Pancreas (tissue), 10 donors: ENCODE measurements at regions not wholly inside any gene's neighbourhood (a gene's known extent, or its start where the extent isn't known, plus 50 kb on each side); places are given as distances from the start of the nearest gene placed in this dataset.
A peak's percentile ranks its signal among the peaks of the same experiment; 100 is the strongest.

ENCODE experiments used
- ATAC-seq, 4 donors: fragments of 200-7000 bp; cut with Tn5 transposase; one replicate each; pipeline versions ENCODE4 v1.8.0 to v1.9.1; 2020; ENCODE audit warnings: mild to moderate bottlenecking in 4 of 4, moderate library complexity in 4 of 4
- DNase-seq, 6 donors: peaks; one replicate each; pipeline ENCODE4 v3.0.0-alpha.2; 2020
- FAIRE-seq: peaks from 2 replicates; lab custom pipeline; 2012; peaks lifted over from hg19 to GRCh38; lab: Jason Lieb, UNC
- H3K27ac ChIP-seq, 4 donors: fragments of 200-600 bp; sonication (generic); 1 replicate in 3 of 4; 2 replicates in 1 of 4; pipeline versions ENCODE4 v1.5.0 to v1.8.0; 2020
- H3K27me3 ChIP-seq, 4 donors: fragments of 200-600 bp; one replicate each; pipeline ENCODE4 v1.8.0; 2021
- H3K36me3 ChIP-seq, 3 donors: fragments of 200-600 bp; sonication (generic) in 1 of 3; one replicate each; pipeline versions ENCODE4 v1.5.0 to v1.8.0; 2020 to 2021
- H3K4me1 ChIP-seq, 3 donors: fragments of 200-600 bp; one replicate each; pipeline ENCODE4 v1.8.0; 2021
- H3K4me3 ChIP-seq, 4 donors: fragments of 200-600 bp; sonication (generic) in 2 of 4; one replicate each; pipeline versions ENCODE4 v1.5.0 to v1.8.0; 2020 to 2021
- H3K9me3 ChIP-seq, 4 donors: fragments of 200-600 bp; one replicate each; pipeline ENCODE4 v1.8.0; 2021
- CTCF ChIP-seq, 4 donors: fragments of 200-600 bp; sonication (generic) in 3 of 4; IDR thresholded peaks; one replicate each; pipeline versions ENCODE4 v1.5.0 to v1.8.0; 2021; ENCODE audit warnings: antibody characterized with exemption in 4 of 4
- WGBS, 2 donors: extraction: QIAGEN DNeasy Blood & Tissue Kit; methylation state at CpG; one replicate each; pipeline ENCODE4 v1.1.7; 2013; 5-methylcytosine and 5-hydroxymethylcytosine counted together
- intact Hi-C, 3 donors: fragments of 100-400 bp; cut with DNase I; formaldehyde crosslinking; loops; one replicate each; pipeline versions ENCODE4 v1.11.1 to v1.14.2; 2022
- donor health status: healthy with polysubstance abuse.
- donor health status: DM: no; HTN: no; CAD: no; lungs with moderate emphysema.
- donor health status: DM: no; HTN: no; CAD: no.
- donor health status: control.
- donor health status: control.
- donor health status: Bipolar disorder and iron deficiency.
- donor health status: DM: yes; HTN: yes; CAD: no.
- donor health status: DM: no; HTN: no; CAD: no.
- donor health status: DM: no; HTN: no; CAD: no.
- donor health status: DM: yes; HTN: yes; CAD: no.

DNA sequence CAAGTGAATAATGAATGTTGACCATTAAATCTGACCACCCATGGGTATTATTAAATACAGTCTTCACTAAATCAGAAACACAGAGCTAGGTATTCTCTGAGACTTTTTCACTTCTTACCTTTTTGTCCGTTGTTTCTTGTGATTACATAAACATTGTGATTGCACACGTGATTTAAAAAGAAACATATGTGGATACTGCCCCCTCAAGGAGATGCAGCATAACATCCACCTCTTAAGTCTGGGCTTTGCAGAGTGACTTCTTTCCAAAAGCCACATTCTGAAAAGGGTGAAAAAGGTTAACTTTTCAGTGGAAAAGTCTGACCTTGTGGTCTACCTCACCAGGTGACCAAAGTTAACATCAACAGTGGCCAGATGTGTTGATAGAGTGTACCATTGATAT, 185.5 kb upstream of the FAR2 start:
- no peak for FAIRE-seq
- Histone ChIP-seq H3K27ac (no peak overlapping the region), H3K36me3 (no peaks in the 10 kb centered on the region), H3K4me3 (no peak overlapping the region), H3K4me1 (no peaks in the 10 kb centered on the region), H3K27me3 (no peaks in the 10 kb centered on the region), H3K9me3 (peaks cover 0 to 3% (median 0%) of the 10 kb centered on the region in 4 donors)
- no peak for ATAC-seq
- 3 to 13% methylated on average over 2 of the region's 2 CpGs for WGBS, 2 donors
- DNase-seq, result no peak
- intact Hi-C loops, result no loop called here
- no peak for TF ChIP-seq CTCF (IDR thresholded peaks at IDR 0.05)

- FAIRE-seq, result no peak
- ATAC-seq, result peak in 3 of 4 donors; percentile 54 to 61 (median 60)
- intact Hi-C loops, result no loop called here
These were observed 182.9 kb upstream of the FAR2 start for GRCh38 chr12:28966046-28966780.

GRCh38 chr12:28967426-28967825, 181.7 kb upstream of the FAR2 start:
- ATAC-seq, result no peak
- FAIRE-seq, result no peak

More at GRCh38 chr12:28966046-28966780, 182.9 kb upstream of the FAR2 start:
- Histone ChIP-seq H3K4me1 (no peaks in the 10 kb centered on the region), H3K27ac (no peak overlapping the region), H3K9me3 (no peaks in the 10 kb centered on the region), H3K4me3 (no peak overlapping the region), H3K27me3 (no peaks in the 10 kb centered on the region), H3K36me3 (no peaks in the 10 kb centered on the region)
- 33 to 38% methylated on average over 3 of the region's 3 CpGs for WGBS, 2 donors
- DNase-seq, result peak in 3 of 6 donors; percentile 13 to 20 (median 15)
- no peak for TF ChIP-seq CTCF (IDR thresholded peaks at IDR 0.05)

DNA sequence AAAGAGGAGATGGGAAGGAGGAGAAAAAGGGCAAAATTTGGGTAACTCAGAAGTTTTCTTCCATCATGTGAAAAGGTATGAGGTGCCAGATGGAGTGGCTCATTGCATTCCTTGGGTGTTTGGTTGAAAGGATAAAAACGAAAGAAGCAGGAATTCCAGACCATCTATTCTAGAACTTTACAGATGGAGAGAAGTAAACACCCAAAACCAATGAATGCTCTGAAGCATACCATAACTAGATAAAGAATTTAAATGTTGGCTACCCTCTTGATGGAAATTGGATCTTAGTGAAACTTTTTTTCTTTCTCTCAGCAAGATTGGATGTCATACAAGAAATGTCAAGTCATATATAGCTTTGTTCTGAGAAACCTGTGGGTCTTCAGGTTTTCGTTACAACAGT, 175.6 kb upstream of the FAR2 start:
- intact Hi-C loops, result no loop called here
- no peak for TF ChIP-seq CTCF (IDR thresholded peaks at IDR 0.05)
- Histone ChIP-seq H3K4me1 (no peaks in the 10 kb centered on the region), H3K36me3 (no peaks in the 10 kb centered on the region), H3K27ac (no peak overlapping the region), H3K9me3 (no peaks in the 10 kb centered on the region), H3K27me3 (no peaks in the 10 kb centered on the region), H3K4me3 (no peak overlapping the region)
- no peak for FAIRE-seq
- no peak for DNase-seq
- ATAC-seq, result no peak
- 53 to 59% methylated on average over 2 of the region's 2 CpGs for WGBS, 2 donors

More at GRCh38 chr12:28967426-28967825, 181.7 kb upstream of the FAR2 start:
- no peak for TF ChIP-seq CTCF (IDR thresholded peaks at IDR 0.05)
- peak in 1 of 6 donors; percentile 38 for DNase-seq
- H3K27me3 ChIP-seq, result no peaks in the 10 kb centered on the region
- no peaks in the 10 kb centered on the region for H3K36me3 ChIP-seq
- no peak overlapping the region for H3K4me3 ChIP-seq
- 70 to 73% methylated on average over 8 of the region's 8 CpGs for WGBS, 2 donors
- H3K9me3 ChIP-seq, result no peaks in the 10 kb centered on the region
- intact Hi-C loops, result no loop called here
- H3K4me1 ChIP-seq, result no peaks in the 10 kb centered on the region
- H3K27ac ChIP-seq, result no peak overlapping the region

GRCh38 chr12:28974166-28974565, 174.9 kb upstream of the FAR2 start:
- DNase-seq (no peak), FAIRE-seq (no peak), ATAC-seq (no peak)
- Histone ChIP-seq H3K27ac (no peak overlapping the region), H3K9me3 (no peaks in the 10 kb centered on the region), H3K27me3 (no peaks in the 10 kb centered on the region), H3K4me1 (no peaks in the 10 kb centered on the region), H3K4me3 (no peak overlapping the region), H3K36me3 (no peaks in the 10 kb centered on the region)
- TF ChIP-seq CTCF (IDR thresholded peaks at IDR 0.05), result no peak
- intact Hi-C loops, result no loop called here
- WGBS, 2 donors, result 36 to 44% methylated on average over 1 of the region's 1 CpG
